ENCODE measurements at regions not wholly inside any gene's neighbourhood (a gene's known extent, or its start where the extent isn't known, plus 50 kb on each side); places are given as distances from the start of the nearest gene placed in this dataset.

GRCh38 chr10:29689001-29689400 lies 54.2 kb upstream of the SVIL start:
- TF ChIP-seq POLR2AphosphoS5 (IDR thresholded peaks at IDR 0.05; ENCODE audit: borderline replicate concordance, low read depth, low read length): no peak
- no peak for TF ChIP-seq EZH2 (IDR thresholded peaks at IDR 0.05)
- no peak for TF ChIP-seq FOXP2 (optimal IDR thresholded peaks at IDR 0.05; ENCODE audit: control extremely low read depth, extremely low read length, insufficient read depth)

Data from SK-N-MC (cell line).